GM21529 (cell line): ENCODE measurements at regions not wholly inside any gene's neighbourhood (a gene's known extent, or its start where the extent isn't known, plus 50 kb on each side); places are given as distances from the start of the nearest gene placed in this dataset.
"Not testable (repeated sequence)": the region's sequence is repeated elsewhere in the genome, so short reads cannot be mapped to it uniquely, and the experiment has no call there.

Experiments used
- ATAC-seq: cut with Tn5 transposase; IDR thresholded peaks from one replicate; pipeline ENCODE4 v1.9.1; 2021; ENCODE audit not compliant: unreplicated experiment

- peak; percentile 42 for ATAC-seq
Observed at GRCh38 chr7:81887098-81888090, 117.5 kb upstream of the HGF start.

- ATAC-seq: no peak
Observed at GRCh38 chr7:81886211-81886764, 116.4 kb upstream of the HGF start.

GRCh38 chr7:81884817-81885216 lies 115.0 kb upstream of the HGF start:
- no peak for ATAC-seq

GRCh38 chr7:81883801-81884393 lies 114.0 kb upstream of the HGF start:
- ATAC-seq: no peak

GRCh38 chr7:81882086-81882485 lies 112.2 kb upstream of the HGF start:
- no peak for ATAC-seq

GRCh38 chr7:81877890-81878289 lies 108.0 kb upstream of the HGF start:
- no peak for ATAC-seq

GRCh38 chr7:81873559-81873958 lies 103.7 kb upstream of the HGF start:
- ATAC-seq: peak; percentile 44

GRCh38 chr7:81871606-81872265 lies 101.9 kb upstream of the HGF start:
- no peak for ATAC-seq

- ATAC-seq: no peak
Observed at GRCh38 chr7:81870608-81871007, 100.8 kb upstream of the HGF start.

- no peak for ATAC-seq
Observed at GRCh38 chr7:81869670-81870069, 99.8 kb upstream of the HGF start.

GRCh38 chr7:81865754-81866153 lies 95.9 kb upstream of the HGF start:
- no peak for ATAC-seq

GRCh38 chr7:81859433-81859832 lies 89.6 kb upstream of the HGF start:
- no peak for ATAC-seq

GRCh38 chr7:81858820-81859219 lies 89.0 kb upstream of the HGF start:
- not testable (repeated sequence) for ATAC-seq

GRCh38 chr7:81857385-81857784 lies 87.5 kb upstream of the HGF start:
- no peak for ATAC-seq

- no peak for ATAC-seq
Observed at GRCh38 chr7:81854518-81854917, 84.7 kb upstream of the HGF start.

GRCh38 chr7:81852701-81853100 lies 82.9 kb upstream of the HGF start:
- no peak for ATAC-seq

GRCh38 chr7:81851413-81851812 lies 81.6 kb upstream of the HGF start:
- no peak for ATAC-seq

GRCh38 chr7:81846398-81846797 lies 76.6 kb upstream of the HGF start:
- ATAC-seq: peak; percentile 72

GRCh38 chr7:81845744-81846241 lies 75.9 kb upstream of the HGF start:
- ATAC-seq: peak; percentile 82

GRCh38 chr7:81843657-81844056 lies 73.8 kb upstream of the HGF start:
- ATAC-seq: not testable (repeated sequence)

- ATAC-seq: no peak
Observed at GRCh38 chr7:81842361-81842760, 72.5 kb upstream of the HGF start.
